DOHH2 (cell line): ENCODE measurements at regions not wholly inside any gene's neighbourhood (a gene's known extent, or its start where the extent isn't known, plus 50 kb on each side); places are given as distances from the start of the nearest gene placed in this dataset.
"Not testable (repeated sequence)": the region's sequence is repeated elsewhere in the genome, so short reads cannot be mapped to it uniquely, and the experiment has no call there.

ENCODE experiments used
- H3F3A ChIP-seq: fragments of 200-600 bp; sonication (generic), shearing (Covaris generic); 2 replicates; pipeline ENCODE4 v1.6.0; 2016; ENCODE audit warnings: antibody characterized with exemption, mild to moderate bottlenecking; ENCODE audit not compliant: control insufficient read depth, insufficient read depth
- H3K27ac ChIP-seq: fragments of 200-600 bp; sonication (generic); 2 replicates; pipeline ENCODE4 v1.5.1; 2014; ENCODE audit warnings: low read depth, mild to moderate bottlenecking, low read length, moderate library complexity
- H3K27me3 ChIP-seq: fragments of 200-600 bp; sonication (generic); 2 replicates; pipeline ENCODE4 v1.6.1; 2014; ENCODE audit warnings: mild to moderate bottlenecking, low read length, mixed read lengths; ENCODE audit not compliant: control insufficient read depth
- H3K36me3 ChIP-seq: fragments of 200-600 bp; sonication (generic); 2 replicates; pipeline ENCODE4 v1.6.1; 2014; ENCODE audit warnings: mild to moderate bottlenecking, low read length, moderate library complexity, mixed read lengths; ENCODE audit not compliant: control insufficient read depth
- H3K4me1 ChIP-seq: fragments of 200-600 bp; sonication (generic); 2 replicates; pipeline ENCODE4 v1.6.1; 2014; ENCODE audit warnings: mild to moderate bottlenecking, low read length, mixed read lengths; ENCODE audit not compliant: control insufficient read depth
- H3K4me2 ChIP-seq: fragments of 200-600 bp; sonication (generic); 2 replicates; pipeline ENCODE4 v1.6.0; 2014; ENCODE audit warnings: mild to moderate bottlenecking, low read length, moderate library complexity
- H3K4me3 ChIP-seq: fragments of 200-600 bp; sonication (generic); 2 replicates; pipeline ENCODE4 v1.5.1; 2014; ENCODE audit warnings: mild to moderate bottlenecking, low read length, mixed read lengths
- H3K79me2 ChIP-seq: fragments of 200-600 bp; sonication (generic); 2 replicates; pipeline ENCODE4 v1.6.1; 2014; ENCODE audit warnings: mild to moderate bottlenecking, low read length, mixed read lengths; ENCODE audit not compliant: control insufficient read depth
- H3K9me2 ChIP-seq: fragments of 200-600 bp; sonication (generic); replicated peaks from 2 replicates; pipeline ENCODE4 v1.6.1; 2014; ENCODE audit warnings: mild to moderate bottlenecking, low read length, mixed read lengths; ENCODE audit not compliant: control insufficient read depth
- H3K9me3 ChIP-seq: fragments of 200-600 bp; sonication (generic); 2 replicates; pipeline ENCODE4 v1.6.1; 2014; ENCODE audit warnings: antibody characterized with exemption, low read length, mixed read lengths; ENCODE audit not compliant: control insufficient read depth, insufficient read depth
- H4K20me1 ChIP-seq: fragments of 200-600 bp; sonication (generic); 2 replicates; pipeline ENCODE4 v1.6.0; 2014; ENCODE audit warnings: low read depth, mild to moderate bottlenecking, antibody characterized with exemption, low read length, moderate library complexity; ENCODE audit not compliant: control insufficient read depth, insufficient read depth
- EZH2phosphoT487 ChIP-seq: fragments of 200-600 bp; sonication (generic); IDR thresholded peaks from 2 replicates; pipeline ENCODE4 v1.6.1; 2017; ENCODE audit warnings: borderline replicate concordance, mild to moderate bottlenecking, antibody characterized with exemption, low read length, moderate library complexity, mixed read lengths
- TF ChIP-seq, protein P1 (sequence below): fragments of 200-600 bp; sonication (generic); IDR thresholded peaks from one replicate; pipeline ENCODE4 v1.5.1; 2014; ENCODE audit warnings: antibody characterized with exemption, mild to moderate bottlenecking, low read depth, low read length; ENCODE audit not compliant: poor library complexity, severe bottlenecking

DNA sequence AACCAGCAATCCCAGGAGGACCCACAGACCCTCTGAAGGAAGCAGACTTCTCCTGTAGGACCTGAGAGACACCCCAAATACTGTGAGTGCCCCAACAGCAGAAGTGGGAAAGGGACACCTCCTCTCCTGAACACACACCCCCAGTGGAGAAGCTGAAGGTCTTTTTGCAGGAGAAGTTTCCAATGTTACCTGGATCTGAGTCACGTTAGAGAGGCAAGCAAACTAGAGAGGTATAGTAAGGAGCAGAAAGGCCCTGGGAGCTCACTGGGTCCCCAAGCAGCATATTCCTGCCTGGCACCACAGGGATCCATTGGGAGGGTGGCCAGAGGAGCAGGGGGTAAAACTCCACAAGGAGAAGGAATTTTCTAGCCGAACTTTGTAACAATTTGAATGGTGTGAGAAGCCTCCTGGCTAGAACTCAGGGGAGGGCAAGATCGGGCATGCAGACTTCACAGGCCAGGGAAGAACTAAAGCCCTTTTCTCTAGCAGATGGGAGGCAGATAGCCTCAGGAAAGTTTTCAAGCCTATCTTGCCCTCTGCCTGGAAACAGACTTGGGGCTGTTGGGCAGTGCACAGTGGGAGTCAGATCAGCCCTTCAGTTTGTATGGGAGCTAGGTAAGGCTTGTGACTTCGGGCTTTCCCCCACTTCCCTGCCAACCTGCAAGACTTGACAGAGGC lies 68.2 kb upstream of the SSTR4 start:
- H3K9me3 ChIP-seq, result no peaks in the 10 kb centered on the region
- H3F3A ChIP-seq, result no peaks in the 10 kb centered on the region
- H3K27me3 ChIP-seq, result no peaks in the 10 kb centered on the region
- H3K9me2 ChIP-seq, result no peaks in the 10 kb centered on the region
- H3K27ac ChIP-seq, result no peak overlapping the region
- TF ChIP-seq, protein P1, sequence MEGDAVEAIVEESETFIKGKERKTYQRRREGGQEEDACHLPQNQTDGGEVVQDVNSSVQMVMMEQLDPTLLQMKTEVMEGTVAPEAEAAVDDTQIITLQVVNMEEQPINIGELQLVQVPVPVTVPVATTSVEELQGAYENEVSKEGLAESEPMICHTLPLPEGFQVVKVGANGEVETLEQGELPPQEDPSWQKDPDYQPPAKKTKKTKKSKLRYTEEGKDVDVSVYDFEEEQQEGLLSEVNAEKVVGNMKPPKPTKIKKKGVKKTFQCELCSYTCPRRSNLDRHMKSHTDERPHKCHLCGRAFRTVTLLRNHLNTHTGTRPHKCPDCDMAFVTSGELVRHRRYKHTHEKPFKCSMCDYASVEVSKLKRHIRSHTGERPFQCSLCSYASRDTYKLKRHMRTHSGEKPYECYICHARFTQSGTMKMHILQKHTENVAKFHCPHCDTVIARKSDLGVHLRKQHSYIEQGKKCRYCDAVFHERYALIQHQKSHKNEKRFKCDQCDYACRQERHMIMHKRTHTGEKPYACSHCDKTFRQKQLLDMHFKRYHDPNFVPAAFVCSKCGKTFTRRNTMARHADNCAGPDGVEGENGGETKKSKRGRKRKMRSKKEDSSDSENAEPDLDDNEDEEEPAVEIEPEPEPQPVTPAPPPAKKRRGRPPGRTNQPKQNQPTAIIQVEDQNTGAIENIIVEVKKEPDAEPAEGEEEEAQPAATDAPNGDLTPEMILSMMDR, result no peak
- no peak for TF ChIP-seq EZH2phosphoT487
- H3K79me2 ChIP-seq, result no peaks in the 10 kb centered on the region
- no peak overlapping the region for H3K4me3 ChIP-seq
- no peaks in the 10 kb centered on the region for H3K36me3 ChIP-seq
- H3K4me1 ChIP-seq, result no peaks in the 10 kb centered on the region
- H3K4me2 ChIP-seq, result no peak overlapping the region
- no peaks in the 10 kb centered on the region for H4K20me1 ChIP-seq

DNA sequence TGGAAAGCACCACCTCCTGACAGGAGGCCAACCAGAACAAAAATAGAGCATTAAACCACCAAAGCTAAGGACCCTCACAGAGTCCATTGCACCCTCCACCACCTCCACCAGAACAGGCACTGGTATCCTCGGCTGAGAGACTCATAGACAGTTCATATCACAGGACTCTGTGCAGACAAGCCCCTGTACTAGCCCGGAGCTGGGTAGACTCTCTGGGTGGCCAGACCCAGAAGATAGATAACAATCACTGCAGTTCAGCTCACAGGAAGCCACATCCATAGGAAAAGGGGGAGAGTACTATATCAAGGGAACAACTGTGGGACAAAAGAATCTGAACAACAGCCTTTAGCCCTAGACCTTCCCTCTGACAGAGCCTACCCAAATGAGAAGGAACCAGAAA lies 67.4 kb upstream of the SSTR4 start:
- not testable (repeated sequence) for H3K9me2 ChIP-seq, H3K4me3 ChIP-seq, H3K4me1 ChIP-seq, H3K36me3 ChIP-seq, H3K9me3 ChIP-seq, H3K27ac ChIP-seq, H4K20me1 ChIP-seq, H3K27me3 ChIP-seq, H3K79me2 ChIP-seq, H3K4me2 ChIP-seq, H3F3A ChIP-seq

DNA sequence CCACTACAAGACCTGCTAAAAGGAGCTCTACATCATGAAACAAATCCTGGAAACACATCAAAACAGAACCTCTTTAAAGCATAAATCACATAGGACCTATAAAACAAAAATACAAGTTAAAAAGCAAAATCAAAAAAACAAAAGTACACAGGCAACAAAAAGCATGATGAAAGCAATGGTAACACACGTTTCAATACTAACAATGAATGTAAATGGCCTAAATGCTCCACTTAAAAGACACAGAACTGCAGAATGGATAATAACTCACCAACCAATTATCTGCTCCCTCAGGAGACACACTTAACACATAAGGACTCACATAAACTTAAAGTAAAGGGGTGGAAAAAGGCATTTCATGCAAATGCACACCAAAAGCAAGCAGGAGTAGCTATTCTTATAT lies 66.1 kb upstream of the SSTR4 start:
- not testable (repeated sequence) for H3K36me3 ChIP-seq, H3K9me3 ChIP-seq, H3K27ac ChIP-seq, H3F3A ChIP-seq, H3K4me2 ChIP-seq, H3K9me2 ChIP-seq, H3K4me3 ChIP-seq, H4K20me1 ChIP-seq, H3K27me3 ChIP-seq, H3K4me1 ChIP-seq, H3K79me2 ChIP-seq

DNA sequence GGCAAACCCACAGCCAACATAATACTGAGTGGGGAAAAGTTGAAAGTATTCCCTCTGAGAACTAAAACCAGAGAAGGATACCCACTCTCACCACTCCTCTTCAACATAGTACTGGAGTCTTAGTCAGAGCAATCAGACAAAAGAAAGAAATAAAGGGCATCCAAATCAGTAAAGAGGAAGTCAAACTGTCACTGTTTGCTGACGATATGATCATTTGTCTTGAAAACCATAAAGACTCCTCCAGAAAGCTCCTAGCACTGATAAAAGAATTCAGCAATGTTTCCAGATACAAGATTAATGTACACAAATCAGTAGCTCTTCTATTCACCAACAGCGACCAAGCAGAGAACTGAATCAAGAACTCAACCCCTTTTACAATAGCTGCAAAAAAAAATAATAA lies 64.0 kb upstream of the SSTR4 start:
- H3K9me2 ChIP-seq, H3K4me2 ChIP-seq, H3K36me3 ChIP-seq, H3F3A ChIP-seq, H3K4me3 ChIP-seq, H3K27ac ChIP-seq, H3K27me3 ChIP-seq, H3K4me1 ChIP-seq, H4K20me1 ChIP-seq, H3K79me2 ChIP-seq, H3K9me3 ChIP-seq: not testable (repeated sequence)

DNA sequence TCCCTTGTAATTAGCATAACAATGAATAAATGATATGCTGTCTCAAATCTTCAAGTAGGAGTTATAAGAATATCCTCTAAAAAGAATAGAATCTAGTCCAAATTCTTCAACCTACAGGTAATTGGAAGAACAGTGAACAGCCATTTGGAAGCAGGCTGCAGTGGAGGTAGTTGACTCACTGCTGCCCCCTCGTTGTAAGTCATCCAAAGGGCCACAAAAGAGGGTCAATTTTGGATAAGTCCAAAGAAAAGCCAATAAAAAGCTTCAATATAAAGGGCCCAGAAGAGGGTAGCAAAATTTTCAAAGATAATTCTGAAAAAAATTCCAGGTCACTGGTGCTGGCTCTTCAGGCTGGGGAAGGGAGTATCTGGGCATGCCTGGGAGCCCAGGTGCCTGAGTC lies 60.8 kb upstream of the SSTR4 start:
- H3K9me2 ChIP-seq, result no peaks in the 10 kb centered on the region
- H3K27me3 ChIP-seq, result no peaks in the 10 kb centered on the region
- H3K9me3 ChIP-seq, result no peaks in the 10 kb centered on the region
- no peaks in the 10 kb centered on the region for H3K4me1 ChIP-seq
- TF ChIP-seq, protein P1, result peak; percentile 57
- TF ChIP-seq EZH2phosphoT487, result no peak
- H3K4me2 ChIP-seq, result no peak overlapping the region
- no peaks in the 10 kb centered on the region for H4K20me1 ChIP-seq
- no peaks in the 10 kb centered on the region for H3F3A ChIP-seq
- H3K79me2 ChIP-seq, result no peaks in the 10 kb centered on the region
- H3K27ac ChIP-seq, result no peak overlapping the region
- H3K4me3 ChIP-seq, result no peak overlapping the region
- no peaks in the 10 kb centered on the region for H3K36me3 ChIP-seq
